Spleen (tissue), 7 donors: ENCODE measurements at regions not wholly inside any gene's neighbourhood (a gene's known extent, or its start where the extent isn't known, plus 50 kb on each side); places are given as distances from the start of the nearest gene placed in this dataset.

Experiments
- CTCF ChIP-seq, 11 experiments: fragments of 200-600 bp in 7 of 11; fragments of 450-650 bp in 4 of 11; sonication (generic) in 4 of 11; IDR thresholded peaks in 8 of 11; conservative IDR thresholded peaks in 3 of 11; 1 replicate in 7 of 11; 2 replicates in 4 of 11; pipeline versions ENCODE4 v1.4.0 to v1.8.0; 2016 to 2021; ENCODE audit warnings: antibody characterized with exemption in 11 of 11, inconsistent platforms in 4 of 11, mild to moderate bottlenecking in 1 of 11
- POLR2A ChIP-seq, 3 donors: fragments of 450-650 bp; IDR thresholded peaks; one replicate each; pipeline ENCODE4 v1.5.1; 2017; ENCODE audit warnings: antibody characterized with exemption in 3 of 3, mild to moderate bottlenecking in 1 of 3
- donor health status: DM: no; HTN: no; CAD: no; lungs with moderate emphysema.
- donor health status: DM: no; HTN: no; CAD: no.
- donor health status: DM: no; HTN: no; CAD: no.

- TF ChIP-seq CTCF (IDR thresholded peaks at IDR 0.05 in 8 of 11, conservative IDR thresholded peaks at IDR 0.05 in 3 of 11): no peak
- TF ChIP-seq POLR2A (IDR thresholded peaks at IDR 0.05): no peak
These were observed 66.1 kb upstream of the HS3ST4 start for GRCh38 chr16:25625620-25626019.
